ENCODE measurements at regions not wholly inside any gene's neighbourhood (a gene's known extent, or its start where the extent isn't known, plus 50 kb on each side); places are given as distances from the start of the nearest gene placed in this dataset.
"Not testable (repeated sequence)": the region's sequence is repeated elsewhere in the genome, so short reads cannot be mapped to it uniquely, and the experiment has no call there.

- no peaks in the 10 kb centered on the region for H3K36me3 ChIP-seq
- no peak overlapping the region for H3K27ac ChIP-seq
- H3K4me1 ChIP-seq, result no peaks in the 10 kb centered on the region
- no peaks in the 10 kb centered on the region for H3K27me3 ChIP-seq
- peak in 1 of 4 donors; percentile 7 for DNase-seq
- no peak overlapping the region for H3K4me3 ChIP-seq
- no peak for TF ChIP-seq CTCF (IDR thresholded peaks at IDR 0.05)
- H3K9me3 ChIP-seq, result no peaks in the 10 kb centered on the region
- intact Hi-C loops (cut with DNase I), result no loop called here
- no peak for ATAC-seq
These were observed 742.3 kb upstream of the POU3F4 start for GRCh38 chrX:82765811-82766210.

- H3K4me3 ChIP-seq, result no peak overlapping the region
- H3K9me3 ChIP-seq, result no peaks in the 10 kb centered on the region
- DNase-seq (no peak), ATAC-seq (no peak)
- H3K27me3 ChIP-seq, result no peaks in the 10 kb centered on the region
- H3K4me1 ChIP-seq, result no peaks in the 10 kb centered on the region
- intact Hi-C loops (cut with DNase I), result no loop called here
- no peaks in the 10 kb centered on the region for H3K36me3 ChIP-seq
- no peak for TF ChIP-seq CTCF (IDR thresholded peaks at IDR 0.05)
- H3K27ac ChIP-seq, result no peak overlapping the region
These were observed 732.7 kb upstream of the POU3F4 start for GRCh38 chrX:82775426-82775825.

- DNase-seq (no peak), ATAC-seq (no peak)
- TF ChIP-seq CTCF (IDR thresholded peaks at IDR 0.05), result no peak
- Histone ChIP-seq H3K27me3 (no peaks in the 10 kb centered on the region), H3K4me1 (no peaks in the 10 kb centered on the region), H3K27ac (no peak overlapping the region), H3K9me3 (no peaks in the 10 kb centered on the region), H3K4me3 (no peak overlapping the region), H3K36me3 (no peaks in the 10 kb centered on the region)
- intact Hi-C loops (cut with DNase I), result no loop called here
These were observed 726.1 kb upstream of the POU3F4 start for GRCh38 chrX:82782014-82782413.

- intact Hi-C loops (cut with DNase I); H3K4me3 ChIP-seq; DNase-seq; H3K27ac ChIP-seq; ATAC-seq; H3K9me3 ChIP-seq; H3K27me3 ChIP-seq; H3K4me1 ChIP-seq; H3K36me3 ChIP-seq: not testable (repeated sequence)
These were observed 695.2 kb upstream of the POU3F4 start for GRCh38 chrX:82812902-82813301.

GRCh38 chrX:82813671-82814078 lies 694.4 kb upstream of the POU3F4 start:
- H3K4me3 ChIP-seq, result no peak overlapping the region
- DNase-seq, result peak in 1 of 4 donors; percentile 1
- no peaks in the 10 kb centered on the region for H3K4me1 ChIP-seq
- no peaks in the 10 kb centered on the region for H3K27me3 ChIP-seq
- intact Hi-C loops (cut with DNase I), result no loop called here
- ATAC-seq, result peak; percentile 93
- H3K9me3 ChIP-seq, result no peaks in the 10 kb centered on the region
- TF ChIP-seq CTCF (IDR thresholded peaks at IDR 0.05), result no peak
- H3K36me3 ChIP-seq, result no peaks in the 10 kb centered on the region
- H3K27ac ChIP-seq, result no peak overlapping the region

GRCh38 chrX:82816001-82816400 lies 692.1 kb upstream of the POU3F4 start:
- Histone ChIP-seq H3K27ac (no peak overlapping the region), H3K4me1 (no peaks in the 10 kb centered on the region), H3K9me3 (no peaks in the 10 kb centered on the region), H3K36me3 (no peaks in the 10 kb centered on the region), H3K4me3 (no peak overlapping the region), H3K27me3 (no peaks in the 10 kb centered on the region)
- intact Hi-C loops (cut with DNase I), result no loop called here
- ATAC-seq (no peak), DNase-seq (no peak)
- TF ChIP-seq CTCF (IDR thresholded peaks at IDR 0.05), result no peak
